ENCODE measurements at regions not wholly inside any gene's neighbourhood (a gene's known extent, or its start where the extent isn't known, plus 50 kb on each side); places are given as distances from the start of the nearest gene placed in this dataset.

GRCh38 chr3:193784822-193785221 is 191.8 kb downstream of the OPA1 start:
- WGBS: 90% methylated on average over 1 of the region's 1 CpG
- TF ChIP-seq CTCF (IDR thresholded peaks at IDR 0.05) (no peak), POLR2AphosphoS5 (IDR thresholded peaks at IDR 0.05) (no peak), EP300 (IDR thresholded peaks at IDR 0.05) (no peak), POLR2A (IDR thresholded peaks at IDR 0.05) (no peak)
- peaks cover 45% of the 10 kb centered on the region for H3K4me1 ChIP-seq
- no peaks in the 10 kb centered on the region for H3K36me3 ChIP-seq
- no peak for DNase-seq (ENCODE audit: low spot score in 2 of 2)
- no peak overlapping the region for H3K27ac ChIP-seq
- H3K27me3 ChIP-seq: no peaks in the 10 kb centered on the region
- H3K9me3 ChIP-seq: no peaks in the 10 kb centered on the region
- no peak overlapping the region for H3K4me3 ChIP-seq

- DNase-seq (ENCODE audit: low spot score in 2 of 2): peak in 1 of 2 donors; percentile 35
- no peaks in the 10 kb centered on the region for H3K36me3 ChIP-seq
Measured at GRCh38 chr3:193787496-193787870, 194.5 kb downstream of the OPA1 start.

GRCh38 chr3:193788189-193788991 is 195.4 kb downstream of the OPA1 start:
- TF ChIP-seq POLR2AphosphoS5 (IDR thresholded peaks at IDR 0.05): no peak
- TF ChIP-seq CTCF (IDR thresholded peaks at IDR 0.05): peak in 1 of 2 donors; percentile 56
- no peak for TF ChIP-seq POLR2A (IDR thresholded peaks at IDR 0.05)
- DNase-seq (ENCODE audit: low spot score in 2 of 2): peak in 1 of 2 donors; percentile 80
- Histone ChIP-seq H3K9me3 (no peaks in the 10 kb centered on the region), H3K27me3 (no peaks in the 10 kb centered on the region), H3K27ac (peak overlapping the region; percentile 24), H3K36me3 (no peaks in the 10 kb centered on the region), H3K4me3 (no peak overlapping the region), H3K4me1 (peaks cover 41% of the 10 kb centered on the region)
- WGBS: 47% methylated on average over 15 of the region's 15 CpGs

More at GRCh38 chr3:193787496-193787870, 194.5 kb downstream of the OPA1 start:
- H3K4me1 ChIP-seq: peaks cover 41% of the 10 kb centered on the region
- H3K27ac ChIP-seq: no peak overlapping the region
- 76% methylated on average over 12 of the region's 12 CpGs for WGBS
- H3K4me3 ChIP-seq: no peak overlapping the region
- H3K27me3 ChIP-seq: no peaks in the 10 kb centered on the region
- H3K9me3 ChIP-seq: no peaks in the 10 kb centered on the region
- TF ChIP-seq EP300 (IDR thresholded peaks at IDR 0.05) (no peak), CTCF (IDR thresholded peaks at IDR 0.05) (no peak), POLR2AphosphoS5 (IDR thresholded peaks at IDR 0.05) (no peak), POLR2A (IDR thresholded peaks at IDR 0.05) (no peak)

- Histone ChIP-seq H3K4me1 (peaks cover 41% of the 10 kb centered on the region), H3K27me3 (no peaks in the 10 kb centered on the region), H3K4me3 (no peak overlapping the region), H3K36me3 (no peaks in the 10 kb centered on the region), H3K27ac (no peak overlapping the region), H3K9me3 (no peaks in the 10 kb centered on the region)
- WGBS: 69% methylated on average over 1 of the region's 1 CpG
- TF ChIP-seq CTCF (IDR thresholded peaks at IDR 0.05) (no peak), POLR2AphosphoS5 (IDR thresholded peaks at IDR 0.05) (no peak), POLR2A (IDR thresholded peaks at IDR 0.05) (no peak), EP300 (IDR thresholded peaks at IDR 0.05) (no peak)
- DNase-seq (ENCODE audit: low spot score in 2 of 2): peak in 1 of 2 donors; percentile 15
Measured at GRCh38 chr3:193789455-193789854, 196.4 kb downstream of the OPA1 start.

- Histone ChIP-seq H3K9me3 (no peaks in the 10 kb centered on the region), H3K27ac (no peak overlapping the region), H3K4me3 (no peak overlapping the region), H3K27me3 (no peaks in the 10 kb centered on the region), H3K4me1 (peaks cover 41% of the 10 kb centered on the region), H3K36me3 (no peaks in the 10 kb centered on the region)
- TF ChIP-seq POLR2A (IDR thresholded peaks at IDR 0.05): no peak
- no peak for TF ChIP-seq POLR2AphosphoS5 (IDR thresholded peaks at IDR 0.05)
- no peak for TF ChIP-seq CTCF (IDR thresholded peaks at IDR 0.05)
- TF ChIP-seq EP300 (IDR thresholded peaks at IDR 0.05): no peak
- DNase-seq (ENCODE audit: low spot score in 2 of 2): peak in 1 of 2 donors; percentile 61
- 95% methylated on average over 4 of the region's 4 CpGs for WGBS
Measured at GRCh38 chr3:193790086-193790990, 197.3 kb downstream of the OPA1 start.

Data from suprapubic skin (tissue), 4 donors.